BE2C (cell line): ENCODE measurements at regions not wholly inside any gene's neighbourhood (a gene's known extent, or its start where the extent isn't known, plus 50 kb on each side); places are given as distances from the start of the nearest gene placed in this dataset.

Experiments used
- DNase-seq: peaks from one replicate; pipeline ENCODE4 v3.0.0-alpha.2; 2020
- H3K27me3 ChIP-seq: fragments of 250-450 bp; sonication (Bioruptor Pico); 2 replicates; pipeline ENCODE4 v1.5.1; 2020; ENCODE audit warnings: mild to moderate bottlenecking
- H3K36me3 ChIP-seq: fragments of 250-450 bp; sonication (Bioruptor Pico); 2 replicates; pipeline ENCODE4 v1.5.1; 2020; ENCODE audit warnings: mild to moderate bottlenecking
- H3K4me1 ChIP-seq: fragments of 250-450 bp; sonication (Bioruptor Pico); 2 replicates; pipeline ENCODE4 v1.5.1; 2020
- H3K4me3 ChIP-seq: 2 replicates; pipeline ENCODE4 v1.5.1; 2011; ENCODE audit warnings: low read depth, low read length
- H3K9me3 ChIP-seq: fragments of 250-450 bp; sonication (Bioruptor Pico); 2 replicates; pipeline ENCODE4 v1.5.1; 2020
- CTCF ChIP-seq: IDR thresholded peaks from 2 replicates; pipeline ENCODE4 v1.5.1; 2012; ENCODE audit warnings: mild to moderate bottlenecking, low read depth, low read length

- Histone ChIP-seq H3K36me3 (no peaks in the 10 kb centered on the region), H3K4me3 (no peak overlapping the region), H3K9me3 (no peaks in the 10 kb centered on the region; the same call in 1 of the 2 replicates), H3K27me3 (no peaks in the 10 kb centered on the region), H3K4me1 (no peaks in the 10 kb centered on the region)
- no peak for DNase-seq
- no peak for TF ChIP-seq CTCF
These were observed 633.7 kb downstream of the TBC1D22A start for GRCh38 chr22:47396105-47396504.

DNA sequence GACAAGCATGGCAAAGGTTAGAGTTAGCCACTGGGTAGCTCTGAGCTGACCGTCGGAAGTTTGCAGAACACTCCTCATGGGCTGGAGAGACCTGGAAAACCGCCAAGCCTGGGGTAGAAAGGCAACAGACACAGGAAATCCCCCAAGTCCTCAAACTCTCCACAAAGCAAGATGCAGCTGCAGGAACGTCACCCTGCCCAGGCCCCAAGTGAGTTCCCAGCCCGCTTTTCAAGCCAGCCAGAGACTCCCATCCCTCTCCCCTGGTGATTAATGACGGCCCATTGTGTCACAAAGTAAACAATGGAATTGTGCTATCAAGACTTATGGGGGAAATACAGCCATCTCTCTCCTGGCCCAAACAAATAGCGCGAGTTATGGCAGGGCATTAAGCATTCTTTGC is 633.0 kb downstream of the TBC1D22A start:
- Histone ChIP-seq H3K4me1 (no peaks in the 10 kb centered on the region), H3K9me3 (no peaks in the 10 kb centered on the region; the same call in 1 of the 2 replicates), H3K4me3 (no peak overlapping the region), H3K36me3 (no peaks in the 10 kb centered on the region), H3K27me3 (no peaks in the 10 kb centered on the region)
- no peak for DNase-seq
- TF ChIP-seq CTCF = no peak

GRCh38 chr22:47394504-47395440 is 632.3 kb downstream of the TBC1D22A start:
- no peak overlapping the region for H3K4me3 ChIP-seq
- no peak for DNase-seq
- no peaks in the 10 kb centered on the region for H3K27me3 ChIP-seq
- TF ChIP-seq CTCF = no peak
- no peaks in the 10 kb centered on the region for H3K4me1 ChIP-seq
- no peaks in the 10 kb centered on the region for H3K36me3 ChIP-seq
- no peaks in the 10 kb centered on the region; the same call in 1 of the 2 replicates for H3K9me3 ChIP-seq

DNA sequence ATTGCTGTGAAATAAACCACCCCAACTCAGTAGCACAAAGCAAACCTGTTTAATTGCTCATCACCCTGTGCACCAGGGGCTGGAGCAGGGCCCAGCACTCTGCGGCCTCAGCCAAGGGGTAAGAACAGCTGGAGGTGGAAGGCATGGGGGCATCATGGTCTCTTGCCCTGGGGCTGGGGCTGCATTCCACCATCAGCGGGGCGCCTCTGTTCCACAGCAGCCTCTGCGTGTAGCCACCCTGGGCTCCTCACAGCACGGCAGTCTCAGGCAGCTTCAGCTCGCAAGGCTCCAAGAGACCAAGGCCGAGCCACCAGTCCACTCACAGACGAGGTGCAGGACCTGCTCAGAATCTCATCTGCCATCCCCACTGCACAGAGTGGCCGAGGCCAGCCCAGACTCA is 630.7 kb downstream of the TBC1D22A start:
- H3K4me1 ChIP-seq = no peaks in the 10 kb centered on the region
- H3K4me3 ChIP-seq = no peak overlapping the region
- no peaks in the 10 kb centered on the region; the same call in 1 of the 2 replicates for H3K9me3 ChIP-seq
- no peak for DNase-seq
- H3K27me3 ChIP-seq = no peaks in the 10 kb centered on the region
- TF ChIP-seq CTCF = no peak
- H3K36me3 ChIP-seq = no peaks in the 10 kb centered on the region

- Histone ChIP-seq H3K4me3 (no peak overlapping the region), H3K27me3 (no peaks in the 10 kb centered on the region), H3K4me1 (no peaks in the 10 kb centered on the region), H3K36me3 (no peaks in the 10 kb centered on the region), H3K9me3 (no peaks in the 10 kb centered on the region; the same call in 1 of the 2 replicates)
- TF ChIP-seq CTCF = no peak
- DNase-seq = no peak
These were observed 630.3 kb downstream of the TBC1D22A start for GRCh38 chr22:47392729-47393128.

- no peaks in the 10 kb centered on the region for H3K36me3 ChIP-seq
- H3K9me3 ChIP-seq = no peaks in the 10 kb centered on the region; the same call in 1 of the 2 replicates
- no peak for DNase-seq
- H3K4me1 ChIP-seq = no peaks in the 10 kb centered on the region
- H3K27me3 ChIP-seq = no peaks in the 10 kb centered on the region
- H3K4me3 ChIP-seq = no peak overlapping the region
- TF ChIP-seq CTCF = no peak
These were observed 629.6 kb downstream of the TBC1D22A start for GRCh38 chr22:47392054-47392347.
